GM19468 (cell line): ENCODE measurements at regions not wholly inside any gene's neighbourhood (a gene's known extent, or its start where the extent isn't known, plus 50 kb on each side); places are given as distances from the start of the nearest gene placed in this dataset.

ENCODE experiments used
- ATAC-seq: cut with Tn5 transposase; IDR thresholded peaks from one replicate; pipeline ENCODE4 v1.9.1; 2021; ENCODE audit warnings: mild to moderate bottlenecking, moderate library complexity, moderate number of reproducible peaks; ENCODE audit not compliant: unreplicated experiment; ENCODE audit errors: extremely low read depth

- ATAC-seq, result peak; percentile 68
These were observed 152.4 kb upstream of the PWP1 start for GRCh38 chr12:107533218-107533617.

GRCh38 chr12:107536613-107537012, 149.0 kb upstream of the PWP1 start:
- no peak for ATAC-seq

- ATAC-seq, result no peak
These were observed 148.0 kb upstream of the PWP1 start for GRCh38 chr12:107537464-107538119.

GRCh38 chr12:107539196-107539939, 146.2 kb upstream of the PWP1 start:
- no peak for ATAC-seq

- no peak for ATAC-seq
These were observed 144.4 kb upstream of the PWP1 start for GRCh38 chr12:107541001-107541705.

GRCh38 chr12:107543416-107543815, 142.2 kb upstream of the PWP1 start:
- no peak for ATAC-seq

GRCh38 chr12:107543841-107544240, 141.8 kb upstream of the PWP1 start:
- ATAC-seq, result no peak

GRCh38 chr12:107544937-107545336, 140.7 kb upstream of the PWP1 start:
- no peak for ATAC-seq

- ATAC-seq, result no peak
These were observed 139.8 kb upstream of the PWP1 start for GRCh38 chr12:107545737-107546353.

- no peak for ATAC-seq
These were observed 138.2 kb upstream of the PWP1 start for GRCh38 chr12:107547389-107547788.

GRCh38 chr12:107549651-107550480, 135.7 kb upstream of the PWP1 start:
- no peak for ATAC-seq

- ATAC-seq, result no peak
These were observed 134.2 kb upstream of the PWP1 start for GRCh38 chr12:107551434-107551833.

GRCh38 chr12:107552263-107552662, 133.3 kb upstream of the PWP1 start:
- no peak for ATAC-seq

GRCh38 chr12:107553211-107553765, 132.3 kb upstream of the PWP1 start:
- no peak for ATAC-seq

- no peak for ATAC-seq
These were observed 130.7 kb upstream of the PWP1 start for GRCh38 chr12:107554941-107555340.

GRCh38 chr12:107557026-107557425, 128.6 kb upstream of the PWP1 start:
- no peak for ATAC-seq

GRCh38 chr12:107557589-107558100, 128.0 kb upstream of the PWP1 start:
- ATAC-seq, result no peak

GRCh38 chr12:107558141-107558815, 127.3 kb upstream of the PWP1 start:
- no peak for ATAC-seq

- ATAC-seq, result no peak
These were observed 126.7 kb upstream of the PWP1 start for GRCh38 chr12:107558816-107559382.
